ENCODE measurements at regions not wholly inside any gene's neighbourhood (a gene's known extent, or its start where the extent isn't known, plus 50 kb on each side); places are given as distances from the start of the nearest gene placed in this dataset.
A peak's percentile ranks its signal among the peaks of the same experiment; 100 is the strongest.
"Not testable (repeated sequence)": the region's sequence is repeated elsewhere in the genome, so short reads cannot be mapped to it uniquely, and the experiment has no call there.

DNA sequence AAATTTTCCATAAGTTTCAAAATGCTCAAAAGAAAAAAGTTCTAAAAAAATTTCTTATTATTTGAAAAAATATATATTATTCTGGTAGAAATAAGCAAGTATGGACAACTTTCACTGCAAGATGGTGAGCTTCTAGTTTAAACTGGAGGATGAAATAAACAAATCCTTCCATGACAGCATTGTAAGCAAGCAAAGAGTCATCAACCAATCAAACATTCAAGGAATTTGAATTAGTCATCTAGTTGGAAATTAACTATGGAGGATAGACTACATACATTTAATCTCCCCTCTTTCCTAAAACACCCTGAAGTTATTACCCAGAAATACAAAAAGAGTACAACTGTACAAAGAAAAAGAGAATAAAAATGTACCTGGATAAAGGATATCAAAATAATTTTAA is 51.0 kb upstream of the IRX5 start:
- no peak for DNase-seq

DNA sequence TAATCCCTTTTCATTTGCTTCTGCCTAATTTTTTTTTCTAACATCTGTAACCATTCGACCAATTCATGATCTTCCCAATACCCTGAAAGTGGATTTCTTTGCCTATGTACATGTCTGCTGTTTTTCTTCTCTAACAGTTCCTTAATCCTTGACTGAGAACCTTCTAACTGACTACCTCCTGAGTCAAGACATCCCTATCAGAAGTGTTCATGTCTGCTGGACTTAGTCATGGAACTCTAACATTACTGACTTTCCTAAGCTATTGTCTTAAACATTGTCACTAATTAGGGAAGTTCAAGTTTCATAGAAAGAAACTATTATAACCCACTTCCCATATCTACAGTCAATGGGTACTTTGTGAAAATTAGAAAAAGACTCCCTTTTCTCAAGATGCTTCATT is 52.4 kb upstream of the IRX5 start:
- DNase-seq, result no peak

DNA sequence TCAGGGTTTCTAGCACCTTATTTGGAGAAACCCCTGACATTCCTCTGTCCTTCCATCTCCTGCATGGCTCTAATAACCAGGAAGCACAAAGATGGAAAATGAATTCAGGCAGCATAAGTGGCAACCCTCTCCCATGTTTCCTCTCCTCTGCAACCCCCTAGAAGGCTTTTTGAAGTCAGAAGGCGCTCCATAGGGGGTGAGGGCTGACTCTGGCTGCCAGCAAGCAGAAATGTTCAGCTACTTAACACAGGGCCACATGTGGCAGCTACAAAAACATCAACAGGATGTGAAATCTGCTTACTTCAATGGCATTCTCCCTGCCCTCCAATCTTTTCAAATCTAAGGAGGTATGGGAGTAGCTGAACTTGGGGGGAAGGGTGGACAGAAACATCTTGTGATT is 55.2 kb upstream of the IRX5 start:
- DNase-seq, result no peak

GRCh38 chr16:54873716-54874373 is 56.8 kb upstream of the IRX5 start:
- not testable (repeated sequence) for DNase-seq

GRCh38 chr16:54873071-54873470 is 57.6 kb upstream of the IRX5 start:
- no peak for DNase-seq

GRCh38 chr16:54870151-54870550 is 60.5 kb upstream of the IRX5 start:
- DNase-seq, result no peak

DNA sequence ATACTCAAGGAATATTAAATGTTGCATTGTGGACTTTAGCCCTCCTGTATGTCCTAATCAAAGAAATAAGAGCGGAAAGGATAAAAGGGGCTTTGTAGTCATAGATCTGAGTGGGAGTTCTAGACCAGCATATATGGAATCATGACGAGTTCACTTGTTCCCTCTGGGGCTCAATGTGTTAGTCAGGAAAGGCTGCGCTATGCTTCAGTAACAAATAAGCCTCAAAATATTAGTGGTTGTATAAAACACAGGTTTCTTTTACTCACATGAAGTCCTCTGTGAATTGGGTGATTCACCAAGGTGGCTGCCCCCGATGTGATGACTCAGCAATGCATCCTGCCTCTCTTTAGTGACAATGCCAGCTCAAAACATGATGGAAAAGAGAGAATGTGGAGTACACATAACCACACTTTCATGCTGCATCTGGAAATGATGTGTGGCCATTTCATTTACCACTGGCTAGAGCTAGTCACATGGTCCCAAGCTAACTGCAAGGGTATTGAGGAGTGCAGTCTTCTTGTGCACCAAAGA is 63.3 kb upstream of the IRX5 start:
- no peak for DNase-seq

DNA sequence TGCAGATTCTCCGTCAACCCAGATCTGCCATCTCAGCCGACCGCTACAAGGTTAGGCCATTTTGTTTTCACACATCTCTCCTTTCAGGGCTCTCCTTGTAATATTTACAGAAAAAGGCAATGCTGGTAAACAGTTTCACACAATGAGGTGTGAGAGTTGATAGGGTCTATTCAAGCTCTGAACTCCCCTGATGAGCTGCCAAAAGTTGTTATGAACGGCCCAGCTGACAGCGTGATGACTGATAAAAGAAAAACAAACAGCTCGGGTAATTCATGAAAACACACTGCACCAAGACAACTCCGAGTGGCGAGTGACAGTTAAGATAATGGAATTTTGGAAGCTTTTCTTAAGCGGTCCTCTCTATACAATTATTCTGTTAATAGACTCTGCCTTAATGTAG is 68.1 kb upstream of the IRX5 start:
- peak; percentile 74 for DNase-seq

DNA sequence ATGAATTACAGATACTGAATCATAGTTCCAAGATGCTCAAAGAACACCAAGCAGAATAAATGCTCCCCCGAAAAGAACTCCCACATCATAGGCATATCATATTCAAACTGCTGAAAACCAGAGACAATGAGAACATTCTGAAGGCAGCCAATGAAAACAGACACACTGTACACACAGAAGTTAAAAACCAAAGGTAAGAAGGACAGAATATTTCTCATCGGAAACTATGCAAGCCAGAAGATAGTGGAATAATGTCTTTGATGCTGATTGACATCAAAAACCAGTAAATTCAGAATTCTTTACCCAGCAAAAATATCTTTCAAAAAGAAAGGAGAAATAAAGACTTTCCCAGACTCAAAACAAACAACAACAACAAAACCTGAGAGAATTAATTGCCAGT is 73.8 kb upstream of the IRX5 start:
- no peak for DNase-seq

GRCh38 chr16:54847609-54848008 is 83.1 kb upstream of the IRX5 start:
- DNase-seq, result no peak

- peak; percentile 20 for DNase-seq
Measured at GRCh38 chr16:54847207-54847606, 83.5 kb upstream of the IRX5 start.

- DNase-seq, result peak; percentile 8
Measured at GRCh38 chr16:54846766-54847165, 83.9 kb upstream of the IRX5 start.

DNA sequence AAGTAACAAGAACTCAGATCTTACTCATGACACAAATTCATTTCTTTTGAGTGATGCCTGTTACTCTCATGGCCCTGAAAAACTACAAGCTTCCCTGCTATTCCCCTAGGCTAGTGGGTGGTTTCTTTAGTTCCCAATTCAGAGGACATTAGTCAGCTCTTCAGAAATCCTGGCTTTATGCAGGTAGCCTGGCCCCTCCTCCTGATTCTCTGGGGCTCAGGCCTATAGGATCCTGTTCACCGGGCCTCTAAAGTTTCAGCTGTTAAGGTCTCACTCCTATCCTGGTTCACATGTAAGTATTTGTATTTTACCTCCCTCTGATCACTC is 87.3 kb upstream of the IRX5 start:
- DNase-seq, result no peak

GRCh38 chr16:54842743-54843423 is 87.8 kb upstream of the IRX5 start:
- no peak for DNase-seq

DNA sequence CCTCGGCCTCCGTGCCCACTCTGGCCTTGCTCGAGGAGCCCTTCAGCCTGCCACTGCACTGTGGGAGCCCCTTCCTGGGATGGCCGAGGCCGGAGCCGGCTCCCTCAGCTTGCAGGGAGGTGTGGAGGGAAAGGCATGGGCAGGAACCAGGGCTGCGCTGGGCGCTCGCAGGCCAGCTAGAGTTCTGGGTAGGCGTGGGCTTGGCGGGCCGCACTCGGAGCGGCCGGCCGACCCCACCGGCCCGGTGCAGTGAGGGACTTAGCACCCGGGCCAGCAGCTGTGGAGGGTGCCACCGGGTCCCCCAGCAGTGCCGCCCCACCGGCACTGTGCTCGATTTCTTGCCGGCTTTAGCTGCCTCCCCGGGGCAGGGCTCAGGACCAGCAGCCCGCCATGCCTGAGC is 101.0 kb upstream of the IRX5 start:
- no peak for DNase-seq

GRCh38 chr16:54822892-54823291 is 107.8 kb upstream of the IRX5 start:
- no peak for DNase-seq

DNA sequence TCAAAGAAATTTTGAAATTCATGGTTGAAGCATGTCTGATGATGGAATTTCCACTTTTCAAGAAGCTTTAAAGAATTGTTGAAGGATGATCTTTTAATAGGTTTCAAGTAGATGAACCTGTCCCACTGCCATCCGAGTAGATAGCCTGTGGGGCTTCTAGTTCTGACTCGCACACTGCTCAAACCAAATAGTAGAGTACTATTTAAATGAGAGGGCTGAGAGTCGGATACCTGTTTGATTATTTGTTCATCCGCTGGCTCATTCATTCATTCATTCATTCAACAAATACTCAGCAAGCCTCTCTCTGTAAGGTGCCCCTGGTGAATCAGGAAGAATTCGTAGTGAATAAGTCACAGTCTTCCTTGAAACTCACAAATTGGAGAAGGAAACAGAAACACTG is 108.2 kb upstream of the IRX5 start:
- no peak for DNase-seq

- no peak for DNase-seq
Measured at GRCh38 chr16:54821731-54822130, 108.9 kb upstream of the IRX5 start.

DNA sequence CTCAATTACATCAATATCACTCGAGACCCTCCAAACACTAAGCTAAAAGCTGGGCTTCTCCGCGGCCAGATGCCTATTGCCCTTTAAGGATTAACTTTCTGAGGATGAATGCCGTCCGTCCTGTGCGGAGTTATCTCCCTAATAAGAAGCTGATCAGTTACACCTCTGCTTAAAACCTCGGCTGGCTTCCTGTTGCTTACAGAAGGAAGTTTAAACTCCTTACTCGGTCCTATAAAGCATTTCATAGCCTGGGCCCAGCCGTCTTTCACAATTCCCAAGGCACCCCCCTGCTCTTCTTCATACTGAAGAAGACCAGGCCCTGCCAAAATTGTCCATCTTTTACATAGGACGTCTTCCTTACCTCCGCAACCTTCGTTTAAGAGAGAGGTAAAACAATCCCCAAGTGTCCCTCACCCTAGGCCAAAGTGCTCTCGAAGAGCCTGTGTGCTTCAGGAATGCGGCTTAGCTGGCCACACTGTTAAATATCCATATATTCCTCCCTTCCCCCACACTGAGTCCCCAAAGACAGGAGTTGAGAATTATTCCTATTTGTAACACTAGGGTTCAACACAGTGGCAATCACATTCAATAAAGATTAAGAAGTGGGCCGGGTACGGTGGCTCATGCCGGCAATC is 112.6 kb upstream of the IRX5 start:
- peak; percentile 15 for DNase-seq

DNA sequence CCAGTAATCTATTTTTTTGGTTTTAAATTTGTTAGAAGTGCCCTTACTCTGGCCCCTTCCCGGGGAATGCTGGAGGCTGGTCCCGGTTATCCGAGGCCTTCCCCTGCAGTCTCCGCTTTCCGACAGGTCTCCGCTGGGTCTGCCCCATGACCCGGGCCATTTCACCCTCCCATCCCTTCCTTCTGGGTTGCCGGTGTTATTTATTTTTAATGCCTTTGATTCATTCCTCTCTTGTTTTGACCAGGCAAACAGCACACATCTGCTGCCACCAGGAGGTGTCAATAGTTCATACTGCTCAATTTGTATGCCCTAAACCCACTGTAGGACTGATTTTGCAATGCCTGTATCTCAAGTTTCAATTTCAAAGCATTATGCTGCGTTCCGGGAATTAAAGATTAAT is 113.2 kb upstream of the IRX5 start:
- DNase-seq, result peak; percentile 48

GRCh38 chr16:54816471-54816870 is 114.2 kb upstream of the IRX5 start:
- DNase-seq, result no peak

DNA sequence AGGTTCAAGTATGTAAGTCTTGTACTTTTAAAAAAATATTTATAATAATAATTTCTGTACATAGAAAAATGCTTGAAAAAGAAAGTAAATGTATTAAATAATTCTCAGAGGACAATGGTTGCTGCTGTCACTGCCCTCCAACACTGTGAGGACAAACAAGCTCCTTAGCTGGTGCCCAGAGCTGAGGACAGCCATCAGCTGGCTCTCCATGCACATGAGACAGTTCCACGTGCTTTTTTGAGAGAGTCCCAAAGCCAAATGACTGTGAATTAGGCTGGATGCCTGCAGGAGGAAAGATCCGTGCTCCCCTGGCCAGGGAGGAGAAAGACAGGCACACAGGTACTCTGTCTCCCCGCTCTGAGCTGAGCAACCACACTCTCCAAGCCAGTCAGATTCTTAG is 115.5 kb upstream of the IRX5 start:
- no peak for DNase-seq

GRCh38 chr16:54813778-54814177 is 116.9 kb upstream of the IRX5 start:
- no peak for DNase-seq

DNA sequence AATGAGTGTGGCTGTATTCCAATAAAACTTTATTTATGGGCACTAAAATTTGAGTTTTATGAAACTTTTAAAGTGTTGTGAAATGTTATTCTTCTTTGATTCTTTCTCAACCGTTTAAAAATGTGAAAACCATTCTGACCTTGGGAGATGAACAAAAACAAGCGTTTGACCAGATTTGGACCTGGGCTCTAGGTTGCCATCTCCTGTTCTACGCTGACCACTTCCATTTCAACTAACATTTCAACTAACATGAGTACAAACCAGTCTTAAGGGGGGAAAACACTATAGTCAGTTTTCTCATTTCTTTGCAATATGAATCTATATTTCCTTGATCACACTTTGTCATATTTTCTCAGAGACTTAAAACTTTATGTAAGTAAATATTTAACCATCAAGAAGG is 118.4 kb upstream of the IRX5 start:
- DNase-seq, result no peak
